ENCODE measurements at regions not wholly inside any gene's neighbourhood (a gene's known extent, or its start where the extent isn't known, plus 50 kb on each side); places are given as distances from the start of the nearest gene placed in this dataset.

DNA sequence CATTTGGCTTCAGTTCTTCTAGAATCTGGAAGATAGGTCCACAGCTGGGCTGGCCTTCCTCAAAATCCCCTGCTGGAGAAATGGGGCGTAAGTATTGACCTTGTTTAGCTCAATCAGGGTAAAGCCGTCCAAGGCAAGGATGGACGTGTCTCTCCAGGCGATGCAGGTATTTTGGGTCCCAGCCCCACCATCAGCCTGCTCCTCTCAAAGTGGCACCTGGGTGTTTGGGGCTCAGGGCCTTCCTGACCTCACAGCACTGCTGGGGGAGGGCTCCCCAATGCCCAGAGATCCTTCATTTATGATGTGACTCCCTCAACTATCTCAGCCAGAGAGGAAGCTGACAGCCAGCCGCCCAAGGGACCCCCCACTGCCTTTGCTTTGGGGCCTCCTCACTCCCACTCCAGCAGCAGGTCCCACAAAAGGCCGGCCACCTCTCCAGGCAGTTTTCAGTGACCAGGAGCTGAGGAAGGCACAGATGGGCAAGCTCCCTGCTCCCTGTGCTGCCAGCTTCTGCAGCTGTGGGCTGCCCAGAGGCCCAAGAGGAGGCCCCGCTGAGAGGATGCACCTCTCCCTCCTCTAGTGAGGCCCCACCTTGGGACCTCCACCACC lies 140.0 kb upstream of the TCERG1L start:
- ChIA-PET POLR2A (no interaction called here), CTCF (interaction anchor here (0.6 kb wide), 1 partner anchor 34 kb away, joined by 3 read pairs; no protein-coding TSS in a partner anchor)
- Histone ChIP-seq H3K4me1 (no peaks in the 10 kb centered on the region), H3K4me3 (ENCODE audit: low read depth, low read length) (no peak overlapping the region), H3K9me3 (no peaks in the 10 kb centered on the region), H3K27me3 (replicated peaks; ENCODE audit: control insufficient read depth, insufficient read depth, low read length) (no peaks in the 10 kb centered on the region), H3K36me3 (ENCODE audit: control insufficient read depth, insufficient read depth, low read length) (no peaks in the 10 kb centered on the region)
- intact Hi-C loops (cut with micrococcal nuclease; ENCODE audit: unreplicated experiment), result loop anchor here (10.0 kb wide), 1 partner anchor 423 kb away; no protein-coding TSS in a partner anchor
- H3K9me3 Mint-ChIP-seq (ENCODE audit: unreplicated experiment), result no peaks in the 10 kb centered on the region
- H3K36me3 Mint-ChIP-seq (ENCODE audit: insufficient read depth, unreplicated experiment), result no peaks in the 10 kb centered on the region
- H3K4me3 Mint-ChIP-seq (ENCODE audit: unreplicated experiment), result no peak overlapping the region
- H3K27ac Mint-ChIP-seq (ENCODE audit: unreplicated experiment), result no peak overlapping the region
- no peaks in the 10 kb centered on the region for H3K4me1 Mint-ChIP-seq (ENCODE audit: low read depth, unreplicated experiment)
- no peak for DNase-seq
- no TSS peak for BruUV-seq (replicated peaks)
- no peak for TF ChIP-seq CTCF (IDR thresholded peaks at IDR 0.05; ENCODE audit: insufficient read depth in 1 of 2, low read depth in 1 of 2, low read length in 1 of 2, severe bottlenecking in 1 of 2, unreplicated experiment in 1 of 2)
- peaks cover 9% of the 10 kb centered on the region for H3K27me3 Mint-ChIP-seq (ENCODE audit: insufficient read depth, unreplicated experiment)

DNA sequence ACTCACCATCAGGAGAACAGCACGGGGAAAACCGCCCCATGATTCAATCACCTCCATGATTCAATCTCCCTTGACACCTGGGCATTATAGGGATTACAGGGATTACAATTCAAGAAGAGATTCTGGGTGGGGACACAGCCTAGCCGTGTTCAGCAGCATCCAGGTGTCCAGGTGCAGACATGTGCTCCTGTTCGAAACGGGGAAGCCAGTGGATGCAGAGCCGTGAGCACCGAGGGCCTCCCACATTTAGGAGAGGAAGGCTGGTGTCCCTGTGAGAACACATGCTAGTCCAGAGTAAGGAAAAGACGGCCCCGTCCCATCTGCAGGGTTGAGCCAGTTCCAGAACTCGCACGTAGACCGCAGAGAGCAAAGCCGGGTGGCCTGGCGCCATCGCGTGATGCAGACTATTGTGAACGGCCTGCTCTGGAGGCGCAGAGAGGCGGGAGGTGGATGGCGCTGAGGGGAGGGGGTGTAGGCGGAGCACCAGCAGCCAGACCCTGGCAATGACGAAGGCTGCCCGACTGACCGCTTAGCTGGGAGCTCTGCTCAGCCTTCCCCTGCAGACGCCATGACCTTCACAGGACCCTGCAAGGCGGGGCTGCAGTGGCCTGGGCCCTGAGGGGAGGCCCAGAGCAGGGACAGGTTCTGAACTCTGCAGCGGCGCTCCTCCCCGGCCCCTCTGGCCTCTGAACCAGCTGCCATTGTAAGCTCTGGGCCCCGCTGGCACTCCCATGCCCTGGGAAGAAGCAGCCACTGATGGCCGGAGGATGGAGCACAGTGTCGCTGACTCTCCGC lies 141.6 kb upstream of the TCERG1L start:
- ChIA-PET POLR2A (no interaction called here), CTCF (interaction anchor here (0.6 kb wide), 1 partner anchor 12 kb away, joined by 3 read pairs; no protein-coding TSS in a partner anchor)
- peaks cover 15% of the 10 kb centered on the region for H3K27me3 Mint-ChIP-seq (ENCODE audit: insufficient read depth, unreplicated experiment)
- no peaks in the 10 kb centered on the region for H3K9me3 Mint-ChIP-seq (ENCODE audit: unreplicated experiment)
- Histone ChIP-seq H3K9me3 (no peaks in the 10 kb centered on the region), H3K4me1 (no peaks in the 10 kb centered on the region), H3K4me3 (ENCODE audit: low read depth, low read length) (no peak overlapping the region), H3K27me3 (replicated peaks; ENCODE audit: control insufficient read depth, insufficient read depth, low read length) (no peaks in the 10 kb centered on the region; the same call in 1 of the 2 replicates), H3K36me3 (ENCODE audit: control insufficient read depth, insufficient read depth, low read length) (no peaks in the 10 kb centered on the region)
- H3K36me3 Mint-ChIP-seq (ENCODE audit: insufficient read depth, unreplicated experiment), result no peaks in the 10 kb centered on the region
- no peak overlapping the region for H3K27ac Mint-ChIP-seq (ENCODE audit: unreplicated experiment)
- DNase-seq, result no peak
- H3K4me3 Mint-ChIP-seq (ENCODE audit: unreplicated experiment), result no peak overlapping the region
- H3K4me1 Mint-ChIP-seq (ENCODE audit: low read depth, unreplicated experiment), result no peaks in the 10 kb centered on the region
- no peak for TF ChIP-seq CTCF (IDR thresholded peaks at IDR 0.05; ENCODE audit: insufficient read depth in 1 of 2, low read depth in 1 of 2, low read length in 1 of 2, severe bottlenecking in 1 of 2, unreplicated experiment in 1 of 2)
- intact Hi-C loops (cut with micrococcal nuclease; ENCODE audit: unreplicated experiment), result loop anchor here (10.0 kb wide), 1 partner anchor 422 kb away; no protein-coding TSS in a partner anchor
- BruUV-seq (replicated peaks), result no TSS peak

GRCh38 chr10:131453721-131454634 lies 142.5 kb upstream of the TCERG1L start:
- intact Hi-C loops (cut with micrococcal nuclease; ENCODE audit: unreplicated experiment), result loop anchor here (10.0 kb wide), 1 partner anchor 421 kb away; no protein-coding TSS in a partner anchor

More at GRCh38 chr10:131453721-131454634, 142.5 kb upstream of the TCERG1L start:
- ChIA-PET POLR2A (no interaction called here), CTCF (no interaction called here)
- Histone ChIP-seq H3K36me3 (ENCODE audit: control insufficient read depth, insufficient read depth, low read length) (no peaks in the 10 kb centered on the region), H3K9me3 (no peaks in the 10 kb centered on the region), H3K4me3 (ENCODE audit: low read depth, low read length) (no peak overlapping the region), H3K27me3 (replicated peaks; ENCODE audit: control insufficient read depth, insufficient read depth, low read length) (no peaks in the 10 kb centered on the region; the same call in 1 of the 2 replicates), H3K4me1 (no peaks in the 10 kb centered on the region)
- peaks cover 12% of the 10 kb centered on the region for H3K27me3 Mint-ChIP-seq (ENCODE audit: insufficient read depth, unreplicated experiment)
- no TSS peak for BruUV-seq (replicated peaks)
- no peaks in the 10 kb centered on the region for H3K4me1 Mint-ChIP-seq (ENCODE audit: low read depth, unreplicated experiment)
- H3K4me3 Mint-ChIP-seq (ENCODE audit: unreplicated experiment), result no peak overlapping the region
- no peaks in the 10 kb centered on the region for H3K9me3 Mint-ChIP-seq (ENCODE audit: unreplicated experiment)
- H3K36me3 Mint-ChIP-seq (ENCODE audit: insufficient read depth, unreplicated experiment), result no peaks in the 10 kb centered on the region
- peak; percentile 11 to 68 for TF ChIP-seq CTCF (IDR thresholded peaks at IDR 0.05; ENCODE audit: insufficient read depth in 1 of 2, low read depth in 1 of 2, low read length in 1 of 2, severe bottlenecking in 1 of 2, unreplicated experiment in 1 of 2)
- DNase-seq, result peak in 1 of 2 experiments; percentile 29
- no peak overlapping the region for H3K27ac Mint-ChIP-seq (ENCODE audit: unreplicated experiment)

Data from Caco-2 (cell line).